ENCODE measurements at regions not wholly inside any gene's neighbourhood (a gene's known extent, or its start where the extent isn't known, plus 50 kb on each side); places are given as distances from the start of the nearest gene placed in this dataset.

GRCh38 chr22:47647720-47648119, 885.3 kb downstream of the TBC1D22A start:
- 95% methylated on average over 5 of the region's 5 CpGs for WGBS (ENCODE audit: insufficient coverage)
- Mint-ChIP-seq H3K27ac (no peak overlapping the region), H3K4me1 (no peaks in the 10 kb centered on the region), H3K4me3 (no peak overlapping the region), H3K27me3 (ENCODE audit: low read depth in 2 of 2) (peaks cover 0 to 5% of the 10 kb centered on the region in 2 donors), H3K9me3 (peaks cover 0 to 2% of the 10 kb centered on the region in 2 donors), H3K36me3 (no peaks in the 10 kb centered on the region)
- no peaks in the 10 kb centered on the region for H3K9me3 ChIP-seq (ENCODE audit: control insufficient read depth, insufficient read depth, low read length)
- no peak for TF ChIP-seq CTCF (IDR thresholded peaks at IDR 0.05)
- no peaks in the 10 kb centered on the region for H3K4me1 ChIP-seq (ENCODE audit: control insufficient read depth, insufficient read depth, low read length)
- DNase-seq, result no peak
- H3K27ac ChIP-seq (ENCODE audit: low read length), result no peak overlapping the region
- H3K36me3 ChIP-seq (ENCODE audit: control insufficient read depth, insufficient read depth, low read length), result no peaks in the 10 kb centered on the region
- ATAC-seq, result peak in 1 of 3 donors; percentile 27
- H3K4me3 ChIP-seq (ENCODE audit: low read length), result no peak overlapping the region
- intact Hi-C loops (cut with micrococcal nuclease), result no loop called here
- no peaks in the 10 kb centered on the region for H3K27me3 ChIP-seq (ENCODE audit: control insufficient read depth, insufficient read depth, low read length)

GRCh38 chr22:47647181-47647580, 884.7 kb downstream of the TBC1D22A start:
- DNase-seq (no peak), ATAC-seq (no peak)
- H3K9me3 ChIP-seq (ENCODE audit: control insufficient read depth, insufficient read depth, low read length), result no peaks in the 10 kb centered on the region
- no peaks in the 10 kb centered on the region for H3K4me1 Mint-ChIP-seq
- no peak overlapping the region for H3K4me3 Mint-ChIP-seq
- H3K4me1 ChIP-seq (ENCODE audit: control insufficient read depth, insufficient read depth, low read length), result no peaks in the 10 kb centered on the region
- no peak overlapping the region for H3K27ac ChIP-seq (ENCODE audit: low read length)
- no peak for TF ChIP-seq CTCF (IDR thresholded peaks at IDR 0.05)
- peaks cover 0 to 2% of the 10 kb centered on the region in 2 donors for H3K9me3 Mint-ChIP-seq
- no peak overlapping the region for H3K4me3 ChIP-seq (ENCODE audit: low read length)
- no peaks in the 10 kb centered on the region for H3K36me3 ChIP-seq (ENCODE audit: control insufficient read depth, insufficient read depth, low read length)
- no peaks in the 10 kb centered on the region for H3K36me3 Mint-ChIP-seq
- H3K27me3 Mint-ChIP-seq (ENCODE audit: low read depth in 2 of 2), result peaks cover 0 to 3% of the 10 kb centered on the region in 2 donors
- intact Hi-C loops (cut with micrococcal nuclease), result no loop called here
- no peaks in the 10 kb centered on the region for H3K27me3 ChIP-seq (ENCODE audit: control insufficient read depth, insufficient read depth, low read length)
- H3K27ac Mint-ChIP-seq, result no peak overlapping the region
- WGBS (ENCODE audit: insufficient coverage), result 88% methylated on average over 3 of the region's 3 CpGs

GRCh38 chr22:47645923-47646322, 883.5 kb downstream of the TBC1D22A start:
- Histone ChIP-seq H3K36me3 (ENCODE audit: control insufficient read depth, insufficient read depth, low read length) (no peaks in the 10 kb centered on the region), H3K9me3 (ENCODE audit: control insufficient read depth, insufficient read depth, low read length) (no peaks in the 10 kb centered on the region), H3K4me1 (ENCODE audit: control insufficient read depth, insufficient read depth, low read length) (no peaks in the 10 kb centered on the region), H3K27me3 (ENCODE audit: control insufficient read depth, insufficient read depth, low read length) (no peaks in the 10 kb centered on the region), H3K4me3 (ENCODE audit: low read length) (no peak overlapping the region), H3K27ac (ENCODE audit: low read length) (no peak overlapping the region)
- peaks cover 3 to 7% of the 10 kb centered on the region in 2 donors for H3K27me3 Mint-ChIP-seq (ENCODE audit: low read depth in 2 of 2)
- H3K36me3 Mint-ChIP-seq, result no peaks in the 10 kb centered on the region
- H3K9me3 Mint-ChIP-seq, result peaks cover 0 to 2% of the 10 kb centered on the region in 2 donors
- no peaks in the 10 kb centered on the region for H3K4me1 Mint-ChIP-seq
- ATAC-seq (no peak), DNase-seq (no peak)
- H3K4me3 Mint-ChIP-seq, result no peak overlapping the region
- TF ChIP-seq CTCF (IDR thresholded peaks at IDR 0.05), result no peak
- no CpG with 5 or more reads among the region's 2 CpGs for WGBS (ENCODE audit: insufficient coverage)
- intact Hi-C loops (cut with micrococcal nuclease), result no loop called here
- no peak overlapping the region for H3K27ac Mint-ChIP-seq

- Mint-ChIP-seq H3K36me3 (no peaks in the 10 kb centered on the region), H3K4me1 (no peaks in the 10 kb centered on the region), H3K9me3 (peaks cover 0 to 2% of the 10 kb centered on the region in 2 donors), H3K27me3 (ENCODE audit: low read depth in 2 of 2) (peaks cover 3 to 7% of the 10 kb centered on the region in 2 donors), H3K27ac (no peak overlapping the region), H3K4me3 (no peak overlapping the region)
- H3K27me3 ChIP-seq (ENCODE audit: control insufficient read depth, insufficient read depth, low read length), result no peaks in the 10 kb centered on the region
- no peak overlapping the region for H3K4me3 ChIP-seq (ENCODE audit: low read length)
- no peaks in the 10 kb centered on the region for H3K4me1 ChIP-seq (ENCODE audit: control insufficient read depth, insufficient read depth, low read length)
- ATAC-seq, result no peak
- H3K36me3 ChIP-seq (ENCODE audit: control insufficient read depth, insufficient read depth, low read length), result no peaks in the 10 kb centered on the region
- TF ChIP-seq CTCF (IDR thresholded peaks at IDR 0.05), result no peak
- intact Hi-C loops (cut with micrococcal nuclease), result no loop called here
- no peak overlapping the region for H3K27ac ChIP-seq (ENCODE audit: low read length)
- 84% methylated on average over 4 of the region's 4 CpGs for WGBS (ENCODE audit: insufficient coverage)
- no peaks in the 10 kb centered on the region for H3K9me3 ChIP-seq (ENCODE audit: control insufficient read depth, insufficient read depth, low read length)
- DNase-seq, result no peak
Measured at GRCh38 chr22:47645450-47645914, 883.0 kb downstream of the TBC1D22A start.
